ACC112 (cell line): ENCODE measurements at regions not wholly inside any gene's neighbourhood (a gene's known extent, or its start where the extent isn't known, plus 50 kb on each side); places are given as distances from the start of the nearest gene placed in this dataset.

ENCODE experiments used
- H2AFZ ChIP-seq: fragments of 200-600 bp; sonication (generic); one replicate; pipeline ENCODE4 v1.6.0; 2017; ENCODE audit warnings: antibody characterized with exemption, low read length; ENCODE audit not compliant: unreplicated experiment
- H3K27ac ChIP-seq: fragments of 200-600 bp; sonication (generic); 2 replicates; pipeline ENCODE4 v1.5.1; 2014; ENCODE audit warnings: low read depth, mild to moderate bottlenecking, antibody characterized with exemption, low read length, moderate library complexity
- H3K27me3 ChIP-seq: fragments of 200-600 bp; sonication (generic); 2 replicates; pipeline ENCODE4 v1.6.1; 2014; ENCODE audit warnings: mild to moderate bottlenecking, antibody characterized with exemption, low read length, moderate library complexity, mixed read lengths; ENCODE audit not compliant: insufficient read depth
- H3K36me3 ChIP-seq: fragments of 200-600 bp; sonication (generic); 2 replicates; pipeline ENCODE4 v1.6.1; 2016; ENCODE audit warnings: mild to moderate bottlenecking, antibody characterized with exemption, low read length, moderate library complexity, mixed read lengths; ENCODE audit not compliant: insufficient read depth
- H3K4me1 ChIP-seq: fragments of 200-600 bp; sonication (generic); one replicate; pipeline ENCODE4 v1.6.1; 2016; ENCODE audit warnings: low read length, mixed read lengths; ENCODE audit not compliant: insufficient read depth, unreplicated experiment, control insufficient read depth
- H3K4me3 ChIP-seq: fragments of 200-600 bp; sonication (generic); 2 replicates; pipeline ENCODE4 v1.5.1; 2014; ENCODE audit warnings: mild to moderate bottlenecking, low read depth, low read length
- H3K79me2 ChIP-seq: fragments of 200-600 bp; sonication (generic); one replicate; pipeline ENCODE4 v1.6.0; 2016; ENCODE audit warnings: low read length; ENCODE audit not compliant: control insufficient read depth, unreplicated experiment, insufficient read depth

DNA sequence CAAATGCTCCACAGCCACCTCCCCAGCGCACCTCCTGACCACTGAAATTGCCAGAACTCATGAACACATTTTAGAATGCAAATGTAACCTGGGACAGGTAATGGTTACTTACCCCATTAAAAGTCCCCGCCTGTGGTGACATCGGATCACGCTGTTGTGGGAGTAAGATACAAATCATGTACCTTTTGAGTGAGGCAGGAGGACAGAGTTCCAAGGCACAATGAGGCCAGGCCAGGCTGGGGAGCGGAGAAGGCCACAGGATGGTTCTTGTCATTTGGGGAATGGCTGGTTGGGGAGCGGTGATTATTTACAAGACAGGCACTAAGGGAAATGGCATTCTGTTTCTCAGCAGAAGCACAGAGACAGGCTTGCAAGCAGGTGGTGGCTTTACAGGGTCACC lies 490.0 kb downstream of the EDEM1 start:
- Histone ChIP-seq H3K36me3 (no peaks in the 10 kb centered on the region), H3K4me3 (no peak overlapping the region), H3K79me2 (no peaks in the 10 kb centered on the region), H3K4me1 (no peaks in the 10 kb centered on the region), H2AFZ (no peak overlapping the region), H3K27ac (no peak overlapping the region), H3K27me3 (no peaks in the 10 kb centered on the region)

DNA sequence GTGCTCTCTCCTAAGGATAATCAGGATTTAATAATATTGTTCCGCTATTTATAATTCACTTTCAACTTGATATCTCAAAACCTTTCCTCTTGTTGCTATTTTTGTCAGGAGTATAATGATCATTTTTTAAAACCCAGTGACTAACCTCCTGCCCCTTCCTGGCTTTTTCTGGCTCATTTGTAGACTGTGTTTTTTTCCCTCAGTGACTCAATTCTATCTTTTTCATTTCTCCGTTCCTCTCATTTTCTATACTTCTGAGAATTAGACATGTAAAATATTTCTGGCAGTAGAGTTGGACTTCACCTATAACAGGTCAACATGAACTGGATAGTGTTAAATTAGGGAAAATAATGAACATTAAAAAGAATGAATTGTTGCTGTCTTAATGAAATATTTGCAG lies 490.7 kb downstream of the EDEM1 start:
- H2AFZ ChIP-seq = no peak overlapping the region
- H3K36me3 ChIP-seq = no peaks in the 10 kb centered on the region
- no peaks in the 10 kb centered on the region for H3K79me2 ChIP-seq
- no peak overlapping the region for H3K4me3 ChIP-seq
- no peaks in the 10 kb centered on the region for H3K4me1 ChIP-seq
- no peaks in the 10 kb centered on the region for H3K27me3 ChIP-seq
- H3K27ac ChIP-seq = no peak overlapping the region

DNA sequence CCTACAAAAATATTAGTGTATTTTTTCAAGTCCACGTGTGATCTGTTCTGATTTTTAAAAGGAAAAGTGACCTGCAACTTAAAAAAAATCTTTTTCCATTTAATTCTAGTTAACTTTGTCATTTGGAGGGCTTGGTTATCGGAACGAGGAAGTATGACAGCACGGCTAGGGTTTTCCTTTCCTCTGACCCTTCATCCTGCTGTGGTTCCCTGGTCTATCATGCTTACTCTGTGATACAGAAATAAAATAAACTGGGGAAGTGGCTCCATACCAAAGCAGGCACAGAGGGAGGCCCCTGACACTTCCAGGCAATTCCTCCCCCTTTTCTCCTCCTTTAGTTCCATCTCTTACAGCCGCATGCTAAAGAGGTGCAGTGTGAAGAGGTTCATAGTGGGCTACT lies 491.3 kb downstream of the EDEM1 start:
- Histone ChIP-seq H3K36me3 (no peaks in the 10 kb centered on the region), H3K4me3 (no peak overlapping the region), H3K27me3 (no peaks in the 10 kb centered on the region), H2AFZ (no peak overlapping the region), H3K4me1 (no peaks in the 10 kb centered on the region), H3K27ac (no peak overlapping the region), H3K79me2 (no peaks in the 10 kb centered on the region)

DNA sequence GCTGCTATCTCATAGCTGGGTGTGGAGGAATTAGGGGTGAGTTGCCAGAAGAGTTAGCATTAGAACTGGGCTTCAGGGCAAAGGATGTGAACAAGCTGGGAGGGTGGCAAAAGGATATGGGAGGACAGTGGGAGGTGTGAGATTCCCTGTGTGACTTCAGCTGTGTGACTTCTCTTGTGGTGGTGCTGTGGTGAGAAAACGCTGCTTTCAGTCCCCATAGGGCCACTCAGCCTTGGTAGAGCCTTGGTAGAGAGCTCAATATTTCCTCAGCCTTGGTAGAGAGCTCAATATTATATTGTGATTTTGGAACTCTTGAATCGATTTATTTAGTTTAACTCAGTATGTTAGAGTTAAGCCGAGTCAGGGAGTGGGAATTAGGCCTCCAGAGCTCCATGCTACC lies 499.7 kb downstream of the EDEM1 start:
- Histone ChIP-seq H3K36me3 (no peaks in the 10 kb centered on the region), H3K27me3 (no peaks in the 10 kb centered on the region)

DNA sequence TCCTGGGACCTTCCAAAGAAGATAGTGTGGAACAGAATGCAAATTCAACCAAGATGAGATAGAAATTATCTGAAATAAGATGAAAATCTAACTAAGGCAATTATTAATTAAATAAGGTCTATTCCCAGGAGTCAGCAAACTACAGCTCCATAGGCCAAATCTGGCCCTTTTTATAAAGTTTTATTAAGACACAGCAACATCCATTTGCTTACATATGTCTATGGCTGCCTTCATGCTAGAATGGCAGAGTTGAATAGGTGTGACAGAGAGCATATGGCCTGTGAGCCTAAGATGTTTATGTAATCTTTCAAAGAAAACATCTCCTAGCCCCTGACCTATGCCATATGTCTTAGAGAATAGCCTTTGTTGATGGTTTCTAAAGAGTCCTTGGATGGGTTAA lies 503.0 kb downstream of the EDEM1 start:
- Histone ChIP-seq H2AFZ (no peak overlapping the region), H3K36me3 (no peaks in the 10 kb centered on the region), H3K4me1 (no peaks in the 10 kb centered on the region), H3K4me3 (no peak overlapping the region), H3K27me3 (no peaks in the 10 kb centered on the region), H3K79me2 (no peaks in the 10 kb centered on the region), H3K27ac (no peak overlapping the region)

More for the DNA sequence above, 499.7 kb downstream of the EDEM1 start:
- no peak overlapping the region for H3K4me3 ChIP-seq
- H3K4me1 ChIP-seq = no peaks in the 10 kb centered on the region
- no peak overlapping the region for H2AFZ ChIP-seq
- H3K27ac ChIP-seq = no peak overlapping the region
- H3K79me2 ChIP-seq = no peaks in the 10 kb centered on the region

DNA sequence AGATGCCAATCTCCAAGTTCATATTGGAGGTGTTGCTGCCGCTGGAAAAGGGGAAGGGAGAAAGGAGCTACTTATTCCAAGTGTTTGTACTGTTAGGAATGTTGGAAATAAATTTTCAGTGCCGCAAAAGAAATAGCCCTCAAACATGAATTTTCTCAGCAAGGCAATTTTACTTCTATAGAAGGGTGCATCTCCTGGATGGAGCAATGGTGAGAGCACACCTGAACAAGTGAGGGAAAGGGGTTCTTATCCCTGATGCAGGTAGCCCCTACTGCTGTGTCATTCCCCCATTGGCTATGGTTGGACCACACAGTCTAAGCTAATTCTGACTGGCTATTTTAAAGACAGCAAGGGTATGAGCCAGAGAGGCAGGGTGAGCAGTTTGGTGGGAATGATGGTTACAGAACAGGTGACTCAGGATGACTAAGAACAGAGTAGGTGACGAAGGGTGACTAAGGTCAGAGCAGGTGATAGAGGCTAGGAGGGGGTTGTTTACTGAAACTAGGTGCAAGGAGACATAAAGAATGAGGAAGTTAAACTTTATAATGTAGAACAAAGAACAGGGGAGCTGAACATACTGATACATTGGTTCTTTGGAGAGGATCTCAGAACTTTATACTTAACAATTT lies 503.5 kb downstream of the EDEM1 start:
- H3K36me3 ChIP-seq = no peaks in the 10 kb centered on the region
- H2AFZ ChIP-seq = no peak overlapping the region
- no peak overlapping the region for H3K27ac ChIP-seq
- no peaks in the 10 kb centered on the region for H3K27me3 ChIP-seq
- H3K79me2 ChIP-seq = no peaks in the 10 kb centered on the region
- no peak overlapping the region for H3K4me3 ChIP-seq
- no peaks in the 10 kb centered on the region for H3K4me1 ChIP-seq

DNA sequence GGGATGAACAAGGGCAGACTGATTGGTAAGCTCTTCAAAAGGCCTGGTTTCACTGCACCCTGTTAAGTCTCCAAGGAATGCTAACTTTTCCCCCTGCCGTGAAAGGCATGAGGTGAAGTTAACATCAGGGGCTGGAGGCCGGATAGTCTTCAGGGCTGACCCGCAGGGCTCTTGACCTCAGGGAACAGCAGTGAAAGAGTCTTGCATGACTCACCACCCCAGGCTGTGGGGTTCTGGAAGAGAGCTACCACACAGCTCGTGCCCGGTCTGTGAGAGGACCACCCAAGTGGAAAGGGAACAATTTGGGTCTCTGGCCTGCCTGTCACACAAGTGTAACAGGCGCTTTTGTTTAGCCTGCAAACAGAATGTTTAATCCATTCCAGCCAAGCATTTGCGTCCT lies 504.9 kb downstream of the EDEM1 start:
- H3K4me3 ChIP-seq = no peak overlapping the region
- no peak overlapping the region for H2AFZ ChIP-seq
- H3K27me3 ChIP-seq = no peaks in the 10 kb centered on the region
- no peak overlapping the region for H3K27ac ChIP-seq
- H3K36me3 ChIP-seq = no peaks in the 10 kb centered on the region
- H3K4me1 ChIP-seq = no peaks in the 10 kb centered on the region
- H3K79me2 ChIP-seq = no peaks in the 10 kb centered on the region

DNA sequence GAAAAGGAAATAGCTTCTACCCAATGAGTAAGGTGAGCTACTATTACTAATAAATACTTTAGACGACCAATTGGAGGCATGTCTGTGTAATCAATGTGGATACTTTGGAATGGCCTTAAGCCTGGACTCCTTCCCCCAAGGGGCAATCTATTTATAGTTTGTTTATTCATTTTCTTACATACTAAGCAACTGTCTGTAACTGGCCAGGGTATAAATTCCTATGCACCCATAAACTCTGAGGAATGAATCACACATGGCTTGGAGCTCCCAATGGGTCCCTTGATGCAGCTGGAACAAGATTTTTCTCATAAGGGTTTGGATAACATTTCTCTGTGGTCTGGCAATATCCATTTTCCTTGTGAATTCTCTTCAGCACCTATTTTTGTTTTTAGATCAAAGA lies 506.8 kb downstream of the EDEM1 start:
- H2AFZ ChIP-seq = no peak overlapping the region
- no peaks in the 10 kb centered on the region for H3K79me2 ChIP-seq
- H3K4me3 ChIP-seq = no peak overlapping the region
- no peak overlapping the region for H3K27ac ChIP-seq
- no peaks in the 10 kb centered on the region for H3K4me1 ChIP-seq
- no peaks in the 10 kb centered on the region for H3K27me3 ChIP-seq
- no peaks in the 10 kb centered on the region for H3K36me3 ChIP-seq

DNA sequence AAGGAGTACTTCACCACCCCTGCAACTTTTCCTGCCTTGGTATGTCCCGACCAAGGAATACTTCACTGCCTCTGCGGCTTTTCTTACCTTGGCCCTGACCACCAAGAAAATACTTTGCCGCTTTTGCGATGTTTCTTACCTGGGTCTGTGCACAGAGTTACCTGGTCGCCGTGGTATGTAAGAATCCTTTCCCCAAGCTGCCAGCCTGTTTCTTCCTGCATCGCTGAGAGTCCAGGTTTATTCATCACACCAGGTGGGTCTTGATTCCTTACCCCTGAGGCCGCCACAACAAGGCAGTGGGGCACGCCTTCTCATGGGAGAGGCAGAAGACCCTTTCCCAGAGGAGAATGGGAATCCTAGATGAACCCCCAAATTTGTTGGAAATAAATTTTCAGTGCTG lies 511.3 kb downstream of the EDEM1 start:
- H3K27me3 ChIP-seq = no peaks in the 10 kb centered on the region
- no peaks in the 10 kb centered on the region for H3K79me2 ChIP-seq
- H3K36me3 ChIP-seq = no peaks in the 10 kb centered on the region

DNA sequence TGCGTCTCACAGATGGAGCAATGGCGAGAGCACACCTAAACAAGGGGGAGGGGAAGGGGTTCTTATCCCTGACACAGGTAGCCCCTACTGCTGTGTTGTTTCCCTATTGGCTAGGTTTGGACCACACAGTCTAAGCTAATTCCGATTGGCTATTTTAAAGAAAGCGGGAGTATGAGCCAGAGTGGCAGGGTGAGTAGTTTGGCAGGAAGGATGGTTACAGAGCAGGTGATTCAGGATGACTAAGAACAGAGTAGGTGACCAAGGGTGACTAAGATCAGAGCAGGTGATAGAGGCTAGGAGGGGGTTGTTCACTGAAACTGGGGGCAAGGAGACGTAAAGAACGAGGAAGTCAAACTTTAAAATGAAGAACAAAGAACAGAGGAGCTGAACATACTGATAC lies 511.8 kb downstream of the EDEM1 start:
- no peaks in the 10 kb centered on the region for H3K4me1 ChIP-seq
- no peaks in the 10 kb centered on the region for H3K79me2 ChIP-seq
- no peak overlapping the region for H3K4me3 ChIP-seq
- H3K36me3 ChIP-seq = no peaks in the 10 kb centered on the region
- H2AFZ ChIP-seq = no peak overlapping the region
- no peak overlapping the region for H3K27ac ChIP-seq
- H3K27me3 ChIP-seq = no peaks in the 10 kb centered on the region

More for the DNA sequence above, 511.3 kb downstream of the EDEM1 start:
- H3K27ac ChIP-seq = no peak overlapping the region
- no peak overlapping the region for H3K4me3 ChIP-seq
- no peak overlapping the region for H2AFZ ChIP-seq
- no peaks in the 10 kb centered on the region for H3K4me1 ChIP-seq

DNA sequence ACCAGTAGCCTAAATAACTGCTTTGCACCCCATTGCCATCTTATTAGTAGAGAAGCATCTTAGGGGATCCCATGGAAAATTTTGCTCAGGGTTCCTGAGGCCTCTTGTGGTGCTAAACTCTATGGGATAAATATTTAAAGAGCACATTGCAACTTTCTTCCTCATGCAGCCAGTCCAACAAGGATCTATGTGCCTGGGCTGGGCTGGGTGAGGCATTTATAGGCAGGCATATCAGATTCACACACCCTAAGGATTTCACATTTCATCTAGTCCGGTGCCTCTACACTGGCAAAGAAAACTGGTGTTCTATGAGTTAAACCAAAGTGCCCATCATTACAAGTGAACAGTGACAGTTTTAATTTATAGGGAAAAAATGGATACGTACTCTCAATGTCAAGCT lies 512.3 kb downstream of the EDEM1 start:
- H3K27ac ChIP-seq = no peak overlapping the region
- no peak overlapping the region for H3K4me3 ChIP-seq
- H3K36me3 ChIP-seq = no peaks in the 10 kb centered on the region
- H3K79me2 ChIP-seq = no peaks in the 10 kb centered on the region
- H2AFZ ChIP-seq = no peak overlapping the region
- no peaks in the 10 kb centered on the region for H3K4me1 ChIP-seq
- no peaks in the 10 kb centered on the region for H3K27me3 ChIP-seq
